ENCODE measurements at regions not wholly inside any gene's neighbourhood (a gene's known extent, or its start where the extent isn't known, plus 50 kb on each side); places are given as distances from the start of the nearest gene placed in this dataset.

DNA sequence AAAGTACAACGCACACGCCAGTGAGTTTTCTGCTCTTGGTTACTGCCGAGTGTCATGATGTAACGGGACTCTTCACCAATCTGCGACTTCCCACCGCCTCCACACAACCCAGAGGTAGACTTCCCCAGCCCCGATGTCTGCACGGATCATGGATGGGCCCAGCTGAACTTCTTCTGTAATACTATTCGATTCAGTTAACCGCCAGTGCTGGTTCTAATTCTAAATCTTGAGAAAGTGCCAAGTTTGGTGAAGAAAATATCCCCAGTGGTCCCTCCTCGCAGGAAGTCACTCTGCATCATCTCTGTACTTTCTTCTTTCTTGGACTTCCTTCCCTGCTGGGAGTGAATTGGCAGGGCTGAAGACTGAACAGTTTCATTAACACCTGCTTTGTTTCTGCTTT lies 77.6 kb upstream of the SLC35F4 start:
- H3K27ac ChIP-seq, result no peak overlapping the region
- peaks cover 4% of the 10 kb centered on the region in 2 donors for H3K4me1 ChIP-seq (replicated peaks in 1 of 2)
- no peak for ATAC-seq (replicated peaks in 6 of 8)
- no peak overlapping the region for H3K4me3 ChIP-seq
- in situ Hi-C loops (cut with MboI; ENCODE audit: low pct_unique_long_range_greater_than_20kb in 2 of 9, low sequenced_read_pairs in 9 of 9, unreplicated experiment in 9 of 9), result no loop called here
- 10 to 95% (median 63%) methylated on average over 2 to 11 of the region's 11 CpGs; no CpG with 5 or more reads in 2 of the 10 experiments for WGBS, 10 experiments

DNA sequence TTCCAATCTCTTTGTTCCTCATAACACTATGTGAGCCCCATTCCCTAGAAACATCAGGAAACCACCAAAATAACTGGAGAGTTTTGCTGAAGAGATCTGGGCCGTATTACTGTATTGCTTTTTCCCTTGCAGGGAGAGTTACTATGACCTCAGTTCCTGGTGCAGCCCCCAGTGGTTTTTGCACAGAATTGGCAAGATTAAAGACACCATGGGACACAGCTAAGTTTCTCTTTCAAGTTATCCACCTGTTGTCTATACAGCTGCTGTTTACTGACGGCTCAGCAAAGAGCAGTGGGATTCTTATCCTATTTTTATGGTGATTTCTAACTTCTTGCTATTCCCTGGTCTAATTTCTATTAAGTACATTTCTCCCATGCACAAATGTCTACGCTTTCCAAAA lies 77.1 kb upstream of the SLC35F4 start:
- H3K4me1 ChIP-seq (replicated peaks in 1 of 2), result peaks cover 4% of the 10 kb centered on the region in 2 donors
- ATAC-seq (replicated peaks in 6 of 8), result no peak
- 0 to 95% (median 58%) methylated on average over 1 to 3 of the region's 3 CpGs; no CpG with 5 or more reads in 1 of the 10 experiments for WGBS, 10 experiments
- H3K27ac ChIP-seq, result no peak overlapping the region
- in situ Hi-C loops (cut with MboI; ENCODE audit: low pct_unique_long_range_greater_than_20kb in 2 of 9, low sequenced_read_pairs in 9 of 9, unreplicated experiment in 9 of 9), result no loop called here
- no peak overlapping the region for H3K4me3 ChIP-seq

DNA sequence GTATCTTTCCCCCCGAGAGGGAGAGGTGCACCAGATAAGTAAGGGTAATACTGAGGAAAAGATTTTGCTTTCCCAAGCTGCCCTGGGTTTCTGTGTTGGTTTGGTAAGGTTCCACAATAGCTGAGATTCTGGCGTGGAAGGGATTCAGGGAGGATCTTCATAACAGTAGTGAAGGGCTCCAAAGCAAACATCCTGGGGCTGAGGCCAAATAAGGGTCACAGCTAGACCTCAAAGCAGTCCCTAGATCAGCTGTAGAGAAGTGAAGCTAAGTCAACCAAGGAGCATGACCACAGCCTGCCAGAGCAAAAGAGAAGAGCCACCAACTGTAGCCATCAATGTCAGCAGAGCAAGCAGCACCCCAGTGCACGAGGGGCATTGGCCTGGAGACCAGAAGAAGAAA lies 73.2 kb upstream of the SLC35F4 start:
- no peak for ATAC-seq (replicated peaks in 6 of 8)
- Histone ChIP-seq H3K4me1 (replicated peaks in 1 of 2) (no peaks in the 10 kb centered on the region), H3K27ac (no peak overlapping the region), H3K4me3 (no peak overlapping the region)
- WGBS, 10 experiments, result 0 to 80% (median 67%) methylated on average over 1 of the region's 3 CpGs; no CpG with 5 or more reads in 1 of the 10 experiments
- in situ Hi-C loops (cut with MboI; ENCODE audit: low pct_unique_long_range_greater_than_20kb in 2 of 9, low sequenced_read_pairs in 9 of 9, unreplicated experiment in 9 of 9), result no loop called here

DNA sequence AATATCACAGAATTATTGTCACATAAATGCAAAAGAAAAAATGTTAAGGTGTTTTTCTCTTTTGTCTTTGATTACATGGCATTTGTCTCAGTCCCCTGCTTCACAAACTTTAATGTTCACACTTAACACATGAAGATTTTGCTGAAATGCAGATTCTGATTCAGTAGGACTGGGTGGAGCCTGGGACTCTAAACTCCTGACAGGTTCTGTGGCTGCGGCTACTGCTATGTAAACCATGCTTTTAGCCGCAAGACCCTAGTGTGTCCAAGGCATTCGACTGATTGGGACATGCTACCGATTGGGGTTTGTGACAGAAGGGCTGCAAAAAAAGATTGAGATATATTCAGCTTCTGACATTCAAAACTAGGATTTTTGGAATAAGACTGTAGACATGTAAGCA lies 72.6 kb upstream of the SLC35F4 start:
- no peak for ATAC-seq (replicated peaks in 6 of 8)
- in situ Hi-C loops (cut with MboI; ENCODE audit: low pct_unique_long_range_greater_than_20kb in 2 of 9, low sequenced_read_pairs in 9 of 9, unreplicated experiment in 9 of 9), result no loop called here
- Histone ChIP-seq H3K27ac (no peak overlapping the region), H3K4me1 (replicated peaks in 1 of 2) (peaks cover under 1 to 2% of the 10 kb centered on the region in 2 donors), H3K4me3 (no peak overlapping the region)
- 13 to 96% (median 80%) methylated on average over 2 to 4 of the region's 4 CpGs; no CpG with 5 or more reads in 2 of the 10 experiments for WGBS, 10 experiments

DNA sequence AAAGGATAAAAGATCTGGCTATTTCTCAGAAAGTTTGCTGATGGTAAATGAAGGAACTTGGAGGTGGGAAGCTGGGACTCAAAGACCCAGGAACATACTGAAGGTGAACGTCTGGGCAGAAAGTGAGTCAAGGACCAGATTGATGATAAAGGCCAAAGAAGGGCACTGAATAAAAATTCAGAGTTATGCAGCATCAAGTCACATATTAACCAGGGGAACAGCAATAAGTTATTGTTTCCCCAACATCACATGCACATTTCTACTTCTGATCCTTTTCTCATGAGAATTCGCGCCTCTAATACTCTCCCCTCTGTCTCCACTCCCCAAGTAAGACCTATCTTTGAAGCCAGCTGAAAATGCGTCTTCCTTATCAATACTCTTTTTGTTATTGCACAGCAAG lies 71.8 kb upstream of the SLC35F4 start:
- in situ Hi-C loops (cut with MboI; ENCODE audit: low pct_unique_long_range_greater_than_20kb in 2 of 9, low sequenced_read_pairs in 9 of 9, unreplicated experiment in 9 of 9), result no loop called here
- H3K4me1 ChIP-seq (replicated peaks in 1 of 2), result peaks cover 6 to 7% of the 10 kb centered on the region in 2 donors
- WGBS, 10 experiments, result 18 to 100% (median 70%) methylated on average over 1 to 4 of the region's 4 CpGs
- no peak overlapping the region for H3K4me3 ChIP-seq
- ATAC-seq (replicated peaks in 6 of 8), result no peak
- H3K27ac ChIP-seq, result no peak overlapping the region

DNA sequence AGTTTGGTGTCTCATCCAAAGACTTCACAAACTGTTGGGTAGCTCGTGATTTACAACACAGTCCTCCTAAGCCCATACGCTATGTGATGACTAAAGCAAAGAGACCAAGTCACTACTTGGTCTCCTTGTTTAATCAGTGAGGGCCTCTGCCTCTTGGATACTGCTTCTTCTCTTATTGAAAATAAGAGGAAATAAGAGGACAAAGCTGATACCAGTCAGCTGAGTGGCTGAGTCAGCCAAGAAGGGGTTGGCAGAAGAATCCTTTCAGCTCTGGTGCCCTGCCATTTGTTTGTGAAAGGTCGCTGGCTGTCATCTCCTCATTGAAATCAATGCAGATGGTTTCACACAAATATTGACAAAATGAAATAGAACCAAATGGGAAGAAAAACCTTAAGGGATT lies 67.5 kb upstream of the SLC35F4 start:
- 8 to 100% (median 63%) methylated on average over 1 to 3 of the region's 3 CpGs; no CpG with 5 or more reads in 2 of the 10 experiments for WGBS, 10 experiments
- Histone ChIP-seq H3K4me1 (replicated peaks in 1 of 2) (peaks cover 7 to 9% of the 10 kb centered on the region in 2 donors), H3K4me3 (no peak overlapping the region), H3K27ac (no peak overlapping the region)
- in situ Hi-C loops (cut with MboI; ENCODE audit: low pct_unique_long_range_greater_than_20kb in 2 of 9, low sequenced_read_pairs in 9 of 9, unreplicated experiment in 9 of 9), result no loop called here
- ATAC-seq (replicated peaks in 6 of 8), result peak in 4 of 8 experiments; percentile 22 to 88 (median 70)

DNA sequence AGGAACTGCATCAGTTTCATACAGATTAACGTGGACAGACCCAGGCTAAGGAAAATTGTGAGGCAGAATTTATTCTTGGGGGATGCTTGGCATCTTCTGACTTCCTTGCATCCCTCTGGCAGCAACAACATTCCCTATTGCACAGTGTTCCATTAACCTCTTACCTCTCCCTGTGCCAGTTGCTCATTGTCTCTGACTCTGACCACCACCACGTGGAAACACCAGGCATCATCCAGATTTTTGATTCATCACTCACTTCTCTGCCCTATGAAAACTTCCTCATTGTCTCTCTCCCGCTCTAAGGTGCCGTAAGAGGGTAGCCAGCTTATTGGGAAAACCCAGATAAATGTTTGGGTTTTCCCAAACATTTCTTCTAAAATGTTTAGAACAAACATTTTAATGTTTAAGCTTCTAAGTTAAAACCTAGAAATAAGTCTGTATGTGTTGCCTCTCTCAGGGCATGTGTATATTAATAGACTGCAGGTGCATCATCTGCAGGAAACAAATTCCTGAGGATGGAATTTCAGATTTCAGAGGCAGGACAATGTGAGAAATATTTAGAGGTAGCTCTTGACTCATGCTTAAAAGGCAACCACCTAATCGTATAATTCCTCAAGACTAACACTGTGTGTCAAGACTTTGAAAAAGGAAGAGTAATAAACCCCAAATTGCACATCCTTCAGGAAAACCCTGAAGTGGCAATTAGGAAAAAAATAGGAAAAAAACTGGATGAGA lies 64.5 kb upstream of the SLC35F4 start:
- Histone ChIP-seq H3K4me1 (replicated peaks in 1 of 2) (peaks cover 7 to 9% of the 10 kb centered on the region in 2 donors), H3K4me3 (no peak overlapping the region), H3K27ac (no peak overlapping the region)
- 0 to 90% (median 67%) methylated on average over 1 to 5 of the region's 5 CpGs for WGBS, 10 experiments
- no peak for ATAC-seq (replicated peaks in 6 of 8)
- in situ Hi-C loops (cut with MboI; ENCODE audit: low pct_unique_long_range_greater_than_20kb in 2 of 9, low sequenced_read_pairs in 9 of 9, unreplicated experiment in 9 of 9), result no loop called here

DNA sequence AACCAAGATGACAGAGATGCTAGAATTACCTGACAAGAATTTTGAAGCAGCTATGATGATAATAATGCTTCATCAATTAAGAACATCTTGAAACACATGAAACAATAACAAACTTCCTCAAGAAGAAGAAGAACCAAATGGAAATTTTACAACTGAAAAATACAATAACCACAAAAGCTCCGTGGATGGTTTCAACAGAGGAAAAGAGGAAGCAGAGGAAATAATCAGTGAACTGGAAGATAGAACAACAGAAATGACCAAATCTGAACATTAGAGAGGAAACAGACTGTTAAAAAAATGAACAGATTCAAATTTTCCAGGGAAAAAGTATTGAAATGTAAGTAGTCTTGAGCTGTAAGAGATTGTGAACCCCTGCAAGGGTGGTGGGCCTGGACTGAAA lies 62.8 kb upstream of the SLC35F4 start:
- Histone ChIP-seq H3K27ac (no peak overlapping the region), H3K4me3 (no peak overlapping the region), H3K4me1 (replicated peaks in 1 of 2) (peaks cover 6 to 9% of the 10 kb centered on the region in 2 donors)
- in situ Hi-C loops (cut with MboI; ENCODE audit: low pct_unique_long_range_greater_than_20kb in 2 of 9, low sequenced_read_pairs in 9 of 9, unreplicated experiment in 9 of 9), result no loop called here
- 38 to 100% (median 73%) methylated on average over 1 of the region's 1 CpG; no CpG with 5 or more reads in 2 of the 10 experiments for WGBS, 10 experiments
- no peak for ATAC-seq (replicated peaks in 6 of 8)

DNA sequence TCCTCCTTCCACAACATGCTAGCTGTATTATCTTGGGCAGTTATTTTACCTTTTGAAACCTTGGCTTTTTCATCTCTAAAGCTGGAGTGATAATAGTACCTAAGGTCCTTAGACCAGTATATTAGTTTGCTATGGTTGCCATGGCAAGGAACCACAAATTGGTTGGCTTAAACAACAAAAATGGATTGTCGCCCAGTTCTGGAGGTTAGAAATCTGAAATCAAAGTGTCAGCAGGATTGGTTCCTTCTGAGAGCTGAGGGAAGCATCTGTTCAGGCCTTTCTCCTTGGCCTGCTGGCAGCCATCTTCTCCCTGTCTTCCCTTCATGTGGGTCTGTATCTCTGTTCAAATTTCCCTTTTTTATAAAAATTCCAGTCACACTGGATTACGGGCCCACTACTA lies 55.5 kb upstream of the SLC35F4 start:
- no peak for ATAC-seq (replicated peaks in 6 of 8)
- 0 to 100% (median 79%) methylated on average over 1 to 2 of the region's 2 CpGs; no CpG with 5 or more reads in 1 of the 10 experiments for WGBS, 10 experiments
- H3K4me3 ChIP-seq, result no peak overlapping the region
- H3K4me1 ChIP-seq (replicated peaks in 1 of 2), result no peaks in the 10 kb centered on the region
- in situ Hi-C loops (cut with MboI; ENCODE audit: low pct_unique_long_range_greater_than_20kb in 2 of 9, low sequenced_read_pairs in 9 of 9, unreplicated experiment in 9 of 9), result no loop called here
- no peak overlapping the region for H3K27ac ChIP-seq

DNA sequence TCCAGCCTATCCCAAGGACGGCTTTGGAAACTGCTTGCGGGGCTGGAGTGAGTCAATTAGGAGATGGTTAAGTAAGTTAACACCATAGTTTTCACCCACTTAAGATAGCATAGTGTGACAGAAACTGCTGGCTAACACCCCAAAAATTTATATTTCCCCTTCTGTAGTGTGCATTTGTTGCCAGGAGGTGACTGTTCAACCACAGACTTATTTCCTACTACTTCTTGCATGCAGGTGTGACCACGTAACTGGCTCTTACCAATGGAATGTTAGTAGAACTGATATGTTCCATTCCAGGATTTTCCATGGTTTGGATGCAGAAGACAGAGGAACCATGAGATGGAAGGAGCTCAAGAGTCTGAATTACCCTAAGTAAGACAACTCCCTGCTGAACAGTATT lies 52.9 kb upstream of the SLC35F4 start:
- in situ Hi-C loops (cut with MboI; ENCODE audit: low pct_unique_long_range_greater_than_20kb in 2 of 9, low sequenced_read_pairs in 9 of 9, unreplicated experiment in 9 of 9), result no loop called here
- Histone ChIP-seq H3K27ac (no peak overlapping the region), H3K4me3 (no peak overlapping the region), H3K4me1 (replicated peaks in 1 of 2) (no peaks in the 10 kb centered on the region)
- no peak for ATAC-seq (replicated peaks in 6 of 8)
- 0 to 100% (median 80%) methylated on average over 1 to 3 of the region's 3 CpGs; no CpG with 5 or more reads in 1 of the 10 experiments for WGBS, 10 experiments

All from motor neuron (in vitro differentiated cells).